ENCODE measurements at regions not wholly inside any gene's neighbourhood (a gene's known extent, or its start where the extent isn't known, plus 50 kb on each side); places are given as distances from the start of the nearest gene placed in this dataset.

DNA sequence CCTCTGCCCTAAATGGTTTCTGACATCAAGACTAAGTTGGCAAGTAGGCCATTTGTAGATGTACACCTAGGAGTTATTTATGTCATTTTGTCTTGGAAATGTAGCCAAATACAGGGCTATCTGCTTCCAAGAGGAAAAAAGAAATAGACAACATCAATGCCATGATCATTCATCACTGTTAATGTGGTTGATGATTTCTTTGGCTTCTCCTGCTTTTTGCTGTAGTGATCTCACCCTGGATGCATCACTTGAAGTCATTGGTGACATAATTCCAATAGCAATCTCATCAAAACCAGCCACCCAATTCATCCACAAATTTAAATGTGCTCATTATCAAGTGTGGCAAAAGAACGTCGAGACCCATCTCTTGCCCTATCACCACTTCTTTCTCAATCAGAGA is 222.6 kb upstream of the PPARGC1A start:
- DNase-seq (ENCODE audit: low spot score): no peak

DNA sequence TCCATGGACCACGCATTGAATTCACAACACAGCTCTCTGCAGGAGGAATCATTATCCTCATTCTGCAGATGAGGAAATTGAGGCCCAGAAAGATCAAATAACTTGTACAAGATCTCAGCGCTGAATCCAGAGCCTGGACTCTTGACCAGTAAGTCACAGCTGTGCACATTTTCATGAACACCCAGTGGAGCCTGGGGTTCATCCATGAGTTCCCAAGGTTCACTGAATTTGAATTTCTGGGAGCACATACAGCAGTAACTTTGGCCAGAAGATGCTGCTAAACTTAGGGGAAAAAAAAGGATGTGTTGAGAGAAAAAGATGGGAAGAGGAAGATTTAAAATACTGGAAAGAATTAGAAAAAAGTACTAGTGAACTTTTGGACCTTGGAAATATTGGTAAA is 218.7 kb upstream of the PPARGC1A start:
- DNase-seq (ENCODE audit: low spot score): no peak

DNA sequence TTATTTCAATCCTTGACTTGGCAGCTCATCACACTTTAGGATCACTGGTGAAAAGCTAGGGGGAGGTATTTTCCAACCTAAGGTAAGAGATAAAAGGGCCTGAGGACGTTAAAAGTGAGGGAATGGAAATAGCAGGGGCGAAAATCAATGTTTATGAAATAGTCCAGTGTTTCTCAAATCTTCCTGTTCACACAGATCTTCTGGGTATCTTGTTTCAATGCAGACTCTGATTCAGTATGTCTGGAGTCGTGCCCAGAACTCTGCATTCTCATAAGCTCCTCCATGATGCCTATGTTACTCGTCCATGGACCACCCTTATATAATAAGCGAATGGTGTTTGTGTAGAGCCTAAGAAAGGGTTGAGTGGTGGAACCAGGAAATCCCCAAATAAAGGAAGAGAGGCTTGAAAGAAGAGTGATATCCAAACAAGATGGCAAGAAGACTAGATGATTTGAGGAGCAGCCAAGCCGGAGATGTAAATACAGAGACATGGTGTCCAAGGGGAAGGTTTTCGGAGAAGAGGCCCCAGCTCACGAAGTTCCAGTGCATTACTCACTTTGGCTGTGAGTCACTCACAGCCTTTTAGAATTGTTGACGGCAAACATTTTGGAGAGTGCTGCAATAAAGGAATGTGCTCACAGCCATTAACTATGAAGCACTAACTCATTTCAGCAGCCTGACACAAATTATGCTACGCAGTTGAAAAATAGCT is 215.6 kb upstream of the PPARGC1A start:
- DNase-seq (ENCODE audit: low spot score): no peak

DNA sequence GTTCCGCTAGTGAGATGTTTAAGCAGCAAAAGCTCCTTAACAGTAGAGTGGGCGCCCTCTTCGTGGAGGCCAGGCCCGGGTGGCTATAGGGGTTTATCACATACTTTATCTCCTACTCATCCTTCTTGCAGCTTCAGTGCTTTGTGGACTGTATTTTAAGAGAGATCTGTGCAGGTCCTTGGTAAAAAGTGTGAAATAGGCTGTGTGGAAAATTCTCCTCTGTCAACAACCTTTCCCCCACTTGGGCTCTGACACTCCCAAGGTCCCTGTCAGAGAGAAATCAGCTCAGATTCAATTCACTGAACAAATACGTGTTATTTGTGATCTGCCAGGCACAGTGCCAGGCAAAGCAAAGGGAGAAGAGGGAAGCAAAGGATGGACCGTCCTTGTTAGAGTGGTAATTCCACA is 214.3 kb upstream of the PPARGC1A start:
- DNase-seq (ENCODE audit: low spot score): no peak

DNA sequence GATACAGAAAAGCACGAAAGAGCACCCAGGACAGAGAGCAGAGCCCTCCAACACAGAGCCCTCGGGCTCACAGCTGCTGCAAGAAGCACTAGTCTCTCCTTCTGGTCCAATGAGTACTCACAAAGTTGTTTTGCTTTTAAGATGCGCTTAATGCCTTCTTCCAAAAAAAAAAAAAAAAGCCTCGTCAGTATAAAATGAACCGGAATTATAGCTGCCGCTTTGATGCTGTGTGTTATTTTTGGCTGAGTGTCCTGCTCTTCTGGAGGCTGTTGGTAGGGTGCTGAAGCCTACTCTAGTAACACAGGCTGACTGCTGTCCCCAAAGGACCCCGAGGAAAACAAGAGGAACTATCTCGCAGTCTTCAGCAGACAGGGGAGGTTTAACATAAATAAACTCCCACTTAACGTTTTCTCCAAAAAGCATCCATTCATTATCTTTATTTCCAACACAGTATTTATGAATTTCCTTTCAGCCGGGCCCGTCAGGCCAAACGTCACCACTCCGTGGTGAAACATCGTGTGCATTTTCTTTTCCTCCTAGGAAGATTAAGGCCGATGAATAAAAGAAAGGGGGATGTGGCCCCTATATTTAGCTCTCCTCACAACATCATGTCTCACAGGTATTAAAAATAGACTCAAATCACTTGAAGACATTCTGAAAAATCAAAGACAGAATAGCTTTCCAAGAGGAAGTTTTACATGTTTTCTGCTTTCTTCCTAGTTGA is 213.7 kb upstream of the PPARGC1A start:
- DNase-seq (ENCODE audit: low spot score): no peak

DNA sequence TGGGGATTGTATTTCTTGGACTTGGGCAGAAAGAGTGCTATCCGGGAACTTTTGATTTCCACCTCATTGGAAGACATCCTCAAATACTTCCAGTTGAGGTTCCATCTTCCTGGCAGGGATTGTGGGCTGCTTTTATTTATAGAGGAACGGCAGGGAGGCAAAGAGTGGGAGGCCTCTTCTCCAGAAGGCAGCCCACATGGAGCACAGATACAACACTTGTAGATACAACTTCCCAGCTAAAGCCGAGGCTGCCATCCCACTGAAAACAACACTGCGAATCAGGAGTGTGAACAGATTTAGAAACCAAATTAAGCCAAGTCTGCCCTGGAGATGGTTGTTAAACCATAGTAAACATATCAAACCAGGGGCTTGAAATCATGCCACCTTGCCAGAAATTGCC is 212.8 kb upstream of the PPARGC1A start:
- no peak for DNase-seq (ENCODE audit: low spot score)

DNA sequence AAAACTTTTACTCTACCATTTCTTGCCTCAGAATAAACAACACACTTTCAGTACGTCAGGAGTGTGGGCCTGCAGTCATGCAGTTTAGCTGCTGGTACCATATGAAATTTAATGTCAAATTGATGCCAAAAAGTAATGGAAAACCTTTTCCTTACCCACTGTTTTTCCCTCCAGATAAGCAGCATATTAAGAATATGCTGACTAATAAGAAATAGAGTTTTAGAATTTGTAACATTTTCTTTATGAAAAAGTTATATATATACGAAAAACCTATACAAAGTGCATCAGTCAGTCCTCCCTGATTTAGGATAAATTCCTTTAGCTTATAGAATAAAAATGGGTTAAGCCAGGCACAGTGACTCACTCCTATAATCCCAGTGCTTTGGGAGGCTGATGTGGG is 206.8 kb upstream of the PPARGC1A start:
- DNase-seq (ENCODE audit: low spot score): no peak

DNA sequence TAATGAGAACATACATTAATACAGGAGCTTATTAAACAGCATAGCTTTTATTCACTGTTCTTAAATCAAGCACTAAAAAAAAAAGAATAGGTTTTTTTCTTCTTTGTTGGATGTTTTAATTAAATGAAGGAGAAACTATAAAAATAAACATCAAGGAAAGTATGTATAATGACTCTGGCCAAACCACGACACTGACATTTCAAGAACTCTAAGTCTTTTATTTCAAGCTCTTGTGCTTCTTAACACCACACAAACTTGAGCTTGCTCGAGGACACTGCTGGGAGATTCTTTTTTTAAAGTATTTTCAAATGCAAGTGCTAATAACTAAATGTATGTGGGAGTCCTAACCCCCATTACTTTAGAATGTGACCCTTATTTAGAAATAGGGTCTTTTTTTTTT is 204.9 kb upstream of the PPARGC1A start:
- no peak for DNase-seq (ENCODE audit: low spot score)

DNA sequence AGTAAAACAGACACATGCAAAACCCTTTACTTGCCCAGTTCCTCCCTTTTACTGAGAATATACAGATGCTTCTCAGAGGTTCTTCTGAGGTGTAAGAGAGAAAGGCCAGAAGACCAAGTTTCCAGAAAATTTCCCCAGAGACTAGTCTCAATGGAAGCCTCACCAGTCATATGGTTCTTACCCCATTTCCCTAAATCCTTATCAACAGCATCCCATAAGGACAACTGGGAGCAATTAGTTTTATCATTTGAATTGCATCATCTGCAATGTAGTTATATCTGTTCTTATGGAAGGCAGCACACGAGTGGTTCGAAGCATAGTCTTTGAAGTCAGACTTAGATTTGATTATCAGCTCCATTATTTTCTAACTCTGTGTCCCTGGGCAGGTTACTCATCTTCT is 203.6 kb upstream of the PPARGC1A start:
- DNase-seq (ENCODE audit: low spot score): no peak

DNA sequence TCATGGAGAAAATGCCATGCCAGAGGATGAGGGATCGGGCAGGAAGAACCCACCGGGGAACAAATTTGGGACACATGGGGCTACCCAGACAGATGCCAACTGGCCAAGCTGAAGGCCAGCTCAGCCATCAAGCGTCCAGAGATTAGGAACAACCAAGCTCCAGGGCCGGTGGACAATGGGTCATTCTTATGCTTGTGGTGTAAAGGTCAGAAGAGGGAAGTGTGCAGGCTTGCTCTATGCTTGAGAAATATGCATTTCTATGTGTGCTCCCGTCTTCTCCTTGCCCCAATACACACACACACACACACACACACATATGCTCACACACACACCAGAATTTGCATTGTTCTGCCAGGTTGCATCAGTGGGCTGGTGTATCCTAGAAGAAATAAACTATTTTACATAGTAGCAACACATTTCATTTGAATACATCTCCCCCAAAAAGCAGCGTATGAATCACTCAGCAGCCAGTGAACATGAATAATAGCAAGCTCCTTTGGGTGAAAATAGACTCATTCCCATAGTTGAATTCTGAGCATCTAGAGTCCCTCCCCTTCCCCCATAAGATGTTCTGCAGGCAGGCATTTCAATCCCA is 201.9 kb upstream of the PPARGC1A start:
- DNase-seq (ENCODE audit: low spot score): no peak

DNA sequence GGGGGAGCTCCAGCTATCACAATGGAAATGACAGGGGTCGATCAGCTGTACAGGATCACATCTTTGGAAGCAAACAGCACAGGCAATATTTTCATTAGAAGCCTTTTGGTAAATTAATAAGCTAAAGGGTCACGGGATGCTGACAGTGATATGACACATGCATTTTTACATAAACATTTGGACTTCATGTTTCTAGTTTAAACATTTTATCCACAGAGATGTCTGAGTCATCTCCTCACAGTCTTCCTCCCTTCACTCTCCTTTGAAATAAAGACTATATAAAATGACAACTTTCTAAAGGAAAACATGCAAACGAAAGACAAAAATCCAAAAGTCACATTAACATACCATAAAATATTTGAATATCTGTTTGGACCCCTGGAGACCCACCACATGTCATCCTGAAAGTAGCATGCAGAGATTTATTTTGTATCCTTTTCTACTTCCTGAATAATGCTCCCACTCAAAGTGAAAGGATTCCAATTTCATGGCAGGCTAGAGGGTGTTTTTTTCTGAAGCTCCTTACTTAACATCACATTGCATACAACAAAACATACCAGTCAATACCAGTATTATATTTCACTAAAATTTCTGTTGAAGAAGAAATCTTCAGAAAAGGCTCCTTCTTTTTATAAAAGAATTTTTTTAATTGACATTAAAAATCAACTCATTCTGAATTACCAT is 200.1 kb upstream of the PPARGC1A start:
- DNase-seq (ENCODE audit: low spot score): no peak

DNA sequence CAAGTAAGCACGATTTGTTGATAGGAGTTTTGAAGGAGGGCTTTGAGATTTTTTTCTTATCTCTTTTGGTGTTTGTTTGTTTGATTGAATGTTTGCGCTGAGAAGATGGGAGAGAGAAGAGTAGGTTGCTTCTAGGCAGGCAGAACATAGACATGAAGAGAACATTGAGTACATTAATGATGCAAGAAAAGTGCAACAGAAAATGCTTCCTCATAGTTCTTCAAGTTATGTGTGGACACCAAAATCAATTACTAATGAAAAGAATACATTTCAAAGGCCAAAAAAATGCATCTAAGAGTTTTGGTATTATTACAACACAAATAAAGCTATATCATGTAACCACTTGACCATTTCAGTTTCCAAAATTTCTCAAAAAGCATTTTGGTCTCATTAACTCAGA is 191.0 kb upstream of the PPARGC1A start:
- DNase-seq (ENCODE audit: low spot score): no peak

DNA sequence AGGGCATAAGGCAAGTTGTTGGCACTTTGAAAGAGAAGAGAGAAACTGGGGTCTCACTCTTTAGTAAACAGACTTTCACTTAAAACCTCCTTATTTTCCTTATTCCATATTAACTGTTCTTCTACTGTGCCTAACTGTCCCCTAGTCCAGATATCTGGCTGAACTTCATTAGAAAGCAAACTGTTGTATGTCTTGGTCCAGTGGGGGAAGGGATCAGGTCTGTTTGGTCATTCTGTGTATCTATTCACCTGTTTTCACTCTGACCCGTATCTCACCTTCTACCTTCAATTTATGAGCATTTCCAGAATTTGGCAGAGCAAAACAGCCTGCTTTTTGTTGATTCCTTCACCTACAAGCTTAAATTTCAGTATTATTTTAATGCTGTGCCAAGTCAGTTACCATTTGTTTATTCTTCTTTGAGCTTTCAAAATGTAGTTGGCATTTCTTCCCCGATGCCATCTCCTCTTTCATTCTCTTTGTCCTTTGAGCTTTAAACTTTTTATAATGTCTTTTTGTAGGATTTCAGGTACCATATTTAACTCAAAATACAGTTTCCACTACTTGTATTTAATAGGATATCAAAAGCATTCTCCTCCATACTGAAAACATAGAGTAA is 188.6 kb upstream of the PPARGC1A start:
- no peak for DNase-seq (ENCODE audit: low spot score)

DNA sequence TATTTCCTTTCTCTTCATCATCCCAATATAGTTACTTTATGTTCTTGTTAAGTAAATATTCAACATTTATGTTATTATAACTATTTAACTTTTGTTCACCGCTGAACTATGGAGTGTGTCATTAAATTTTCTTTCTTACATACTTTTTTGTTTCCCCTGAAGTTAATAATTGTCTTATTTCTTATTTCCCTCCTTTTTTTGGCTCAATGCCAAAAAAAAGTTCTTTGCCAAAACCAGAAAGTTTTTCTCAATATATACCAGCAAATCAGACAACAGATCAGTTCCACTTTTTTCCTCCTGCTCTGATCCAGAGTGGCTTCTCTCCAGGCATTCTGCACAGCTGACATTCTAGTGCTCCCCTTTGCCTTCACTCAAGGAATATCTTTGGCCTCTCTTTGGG is 187.0 kb upstream of the PPARGC1A start:
- DNase-seq (ENCODE audit: low spot score): no peak

DNA sequence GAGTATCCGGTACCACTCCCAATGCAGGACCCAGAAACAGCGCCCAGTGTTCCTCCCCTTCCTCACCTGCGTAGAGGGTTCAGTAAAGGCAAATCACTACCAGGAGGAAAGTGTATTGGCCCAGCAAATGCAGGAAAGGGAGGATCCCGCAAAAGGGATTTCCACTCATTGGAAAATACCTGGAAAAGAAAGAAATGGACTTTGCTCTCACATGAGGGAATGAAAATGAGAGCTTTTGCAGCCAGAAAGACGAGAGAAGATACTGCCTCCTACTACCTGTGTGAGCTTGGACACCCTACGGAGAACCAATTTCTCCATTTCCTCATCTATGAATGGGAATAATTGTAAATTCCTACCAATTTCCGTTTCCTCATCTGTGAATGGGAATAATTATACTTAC is 184.1 kb upstream of the PPARGC1A start:
- no peak for DNase-seq (ENCODE audit: low spot score)

DNA sequence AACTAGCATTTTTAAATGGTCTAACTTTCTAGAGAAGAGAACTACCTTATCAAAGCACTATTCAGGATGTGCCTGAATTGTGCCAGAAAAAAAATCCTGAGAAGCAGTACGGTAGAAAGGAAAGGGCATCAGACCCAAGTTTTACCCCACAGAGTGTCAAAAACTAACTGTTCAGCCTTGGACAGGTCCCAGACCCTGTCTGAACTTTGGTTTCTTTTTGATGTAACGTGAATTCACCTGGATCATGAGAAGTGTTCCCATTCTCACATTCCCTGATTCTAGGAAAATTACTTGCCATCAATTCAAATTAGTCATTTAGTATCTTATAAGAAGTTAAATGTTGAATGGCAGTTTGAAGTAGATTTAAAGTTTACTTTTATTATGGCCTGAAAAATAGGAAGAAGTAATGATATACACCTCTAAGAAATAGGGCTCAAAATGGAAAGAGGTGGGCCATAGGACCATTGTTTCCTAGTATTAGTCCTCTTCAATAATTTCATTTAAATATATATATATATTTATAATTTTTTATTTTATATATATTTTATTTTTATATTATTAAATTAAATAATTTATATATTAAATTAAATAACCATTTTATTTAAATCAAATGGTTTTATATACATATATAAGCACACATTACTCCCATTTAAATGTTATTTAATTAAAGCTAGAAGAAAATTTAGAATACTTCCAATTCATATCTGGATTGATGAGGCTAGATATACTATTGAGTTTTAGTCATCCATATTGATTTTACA is 181.9 kb upstream of the PPARGC1A start:
- DNase-seq (ENCODE audit: low spot score): no peak

DNA sequence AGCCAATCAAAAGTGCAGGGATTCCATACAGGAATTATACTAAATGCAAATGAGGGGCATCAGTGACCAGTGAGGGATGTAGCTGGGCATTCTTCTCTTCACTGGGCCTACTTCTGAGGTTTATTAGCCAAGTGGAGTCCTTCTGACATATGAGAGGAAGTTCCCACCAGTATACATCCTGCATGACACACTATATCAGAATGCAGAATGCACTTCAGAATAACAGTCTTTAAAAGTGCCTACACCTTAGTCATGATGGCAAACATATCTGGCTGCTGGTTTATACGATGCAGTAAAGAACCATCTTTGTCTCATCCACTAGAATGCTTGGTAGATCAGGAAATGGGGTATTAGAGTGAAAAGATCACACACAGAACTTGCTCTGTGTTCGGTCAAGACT is 180.3 kb upstream of the PPARGC1A start:
- DNase-seq (ENCODE audit: low spot score): no peak

DNA sequence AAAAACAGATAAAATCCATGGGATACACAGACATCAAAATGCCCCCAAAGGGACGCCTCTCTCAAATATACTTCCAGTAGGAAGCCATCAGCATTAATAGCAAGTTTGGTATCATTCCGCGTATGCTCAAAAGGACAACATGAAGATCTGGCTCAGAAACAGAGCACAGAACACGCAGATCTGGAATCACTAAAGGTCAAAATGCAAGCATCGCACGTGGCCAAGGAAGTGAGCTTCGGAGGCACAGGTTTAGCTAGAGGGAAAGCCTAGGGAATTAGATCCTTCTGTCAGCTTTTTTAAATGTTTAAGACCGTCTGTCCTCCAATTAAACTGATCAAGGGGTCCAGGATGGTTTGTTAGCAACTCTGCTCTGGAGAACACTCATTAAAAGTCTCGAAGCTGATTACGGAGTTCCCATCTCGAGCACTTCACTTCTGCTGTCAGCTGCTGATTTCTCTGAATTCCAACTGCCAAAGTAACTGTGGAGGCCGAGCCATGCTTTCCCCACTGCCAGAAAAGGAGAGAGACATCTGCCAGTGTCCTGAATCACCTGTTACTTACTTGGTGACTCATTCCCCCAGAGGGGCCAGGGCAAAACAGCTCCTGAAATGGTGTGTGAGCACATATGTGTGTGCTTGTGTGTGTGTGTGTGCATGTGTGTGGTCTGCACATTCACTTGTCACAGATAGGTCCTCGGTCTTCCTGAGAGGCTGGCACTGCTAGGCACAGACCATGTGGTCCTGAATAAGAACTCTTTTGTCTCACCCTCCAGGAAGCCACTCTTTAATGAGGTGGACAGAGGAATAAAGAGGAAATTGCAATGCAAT is 177.7 kb upstream of the PPARGC1A start:
- DNase-seq (ENCODE audit: low spot score): no peak

DNA sequence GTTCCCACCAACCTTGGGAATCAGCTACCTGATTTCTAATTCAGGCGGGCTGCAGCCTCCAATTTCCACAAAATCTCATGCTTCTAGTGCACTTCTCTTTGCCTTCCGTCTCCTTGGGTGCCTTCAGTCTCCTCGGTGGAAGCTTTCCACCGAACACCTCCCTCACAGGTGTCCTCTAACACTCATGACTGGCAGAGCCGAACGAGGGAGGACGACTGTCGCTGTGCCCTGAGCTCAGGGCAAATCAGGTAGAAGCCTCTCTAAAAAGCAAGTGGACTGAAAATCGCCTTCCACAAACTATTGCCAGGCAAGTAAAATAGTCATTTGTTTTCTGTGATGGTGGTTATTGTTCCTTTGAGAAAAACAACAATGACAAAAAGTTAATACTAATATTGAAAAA is 176.1 kb upstream of the PPARGC1A start:
- DNase-seq (ENCODE audit: low spot score): no peak

DNA sequence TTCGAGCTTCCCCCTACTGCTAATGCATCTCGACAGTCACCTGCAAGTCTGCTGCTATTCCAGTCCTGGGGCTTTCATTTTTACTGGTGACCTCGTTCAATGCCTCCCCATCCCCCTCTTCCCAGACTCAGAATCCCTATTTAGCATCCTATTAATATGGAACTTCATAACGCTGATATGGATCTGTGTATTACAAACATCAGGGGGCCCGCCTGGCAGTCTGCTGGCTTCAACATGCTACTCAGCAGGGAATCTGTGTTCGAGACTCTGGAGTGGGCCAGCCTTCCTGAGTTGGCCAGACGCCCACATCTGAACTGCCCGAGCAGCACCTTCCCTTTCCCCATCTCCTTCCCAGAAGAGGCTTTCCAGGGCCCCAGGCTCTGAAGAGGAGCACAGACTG is 173.9 kb upstream of the PPARGC1A start:
- no peak for DNase-seq (ENCODE audit: low spot score)
